ENCODE measurements at regions not wholly inside any gene's neighbourhood (a gene's known extent, or its start where the extent isn't known, plus 50 kb on each side); places are given as distances from the start of the nearest gene placed in this dataset.

DNA sequence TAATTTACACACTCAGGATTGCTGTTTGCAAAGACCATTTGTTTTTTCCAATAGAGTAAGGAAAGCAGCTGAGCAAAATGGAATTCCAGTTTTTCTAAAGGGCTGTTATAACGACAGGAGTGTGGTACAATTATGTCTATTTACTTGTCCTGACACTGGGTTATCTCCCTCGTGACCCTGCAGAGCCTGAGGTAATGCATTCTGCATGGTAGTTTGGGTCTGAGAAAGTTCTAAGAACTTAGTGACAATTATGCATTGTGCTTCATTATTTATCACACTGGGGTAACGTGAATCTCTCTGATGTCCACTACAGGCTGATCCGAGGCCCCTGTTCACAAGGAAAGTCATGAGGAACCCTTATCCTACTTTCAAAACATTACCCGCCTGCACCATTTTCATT, 50.7 kb upstream of the EDNRB start:
- ATAC-seq: no peak
- no peak for DNase-seq (ENCODE audit: low spot score)
